ENCODE measurements at regions not wholly inside any gene's neighbourhood (a gene's known extent, or its start where the extent isn't known, plus 50 kb on each side); places are given as distances from the start of the nearest gene placed in this dataset.
"Not testable (repeated sequence)": the region's sequence is repeated elsewhere in the genome, so short reads cannot be mapped to it uniquely, and the experiment has no call there.

GRCh38 chr14:101630056-101630965 lies 69.0 kb downstream of the DIO3 start:
- Histone ChIP-seq H3K4me3 (no peak overlapping the region), H3K36me3 (no peaks in the 10 kb centered on the region), H3K4me1 (no peaks in the 10 kb centered on the region; the same call in 1 of the 2 replicates), H3K27ac (no peak overlapping the region), H3K9me3 (replicated peaks) (no peaks in the 10 kb centered on the region), H3K27me3 (no peaks in the 10 kb centered on the region)
- DNase-seq = no peak

DNA sequence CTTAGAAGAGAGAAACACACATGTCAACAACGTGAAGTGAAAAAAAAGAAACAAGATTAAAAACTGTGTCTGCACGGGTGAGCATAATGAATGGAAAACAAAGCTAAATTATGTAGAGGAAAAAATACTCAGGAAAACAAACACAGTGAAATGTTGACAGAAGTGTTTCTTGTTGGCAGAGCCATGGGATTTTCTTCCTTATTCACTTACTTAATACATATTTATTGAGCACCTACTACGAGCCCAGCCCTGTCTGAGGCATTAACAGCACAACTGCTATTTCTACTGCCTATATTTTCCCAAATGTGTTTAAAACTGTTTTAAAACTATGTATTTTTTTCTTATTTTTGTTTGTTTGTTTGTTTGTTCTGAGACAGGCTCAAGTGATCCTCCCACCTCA lies 69.9 kb downstream of the DIO3 start:
- Histone ChIP-seq H3K4me1 (no peaks in the 10 kb centered on the region; the same call in 1 of the 2 replicates), H3K9me3 (replicated peaks) (no peaks in the 10 kb centered on the region), H3K27ac (no peak overlapping the region), H3K4me3 (no peak overlapping the region), H3K36me3 (no peaks in the 10 kb centered on the region), H3K27me3 (no peaks in the 10 kb centered on the region)
- DNase-seq = no peak

- H3K36me3 ChIP-seq; H3K4me3 ChIP-seq; H3K27me3 ChIP-seq; H3K4me1 ChIP-seq; H3K9me3 ChIP-seq (replicated peaks); DNase-seq; H3K27ac ChIP-seq: not testable (repeated sequence)
Measured at GRCh38 chr14:101631970-101632369, 70.7 kb downstream of the DIO3 start.

GRCh38 chr14:101632520-101632919 lies 71.2 kb downstream of the DIO3 start:
- H3K9me3 ChIP-seq (replicated peaks) = no peaks in the 10 kb centered on the region
- H3K4me3 ChIP-seq = no peak overlapping the region
- H3K36me3 ChIP-seq = no peaks in the 10 kb centered on the region
- H3K27me3 ChIP-seq = peaks cover 4% of the 10 kb centered on the region; the same call in 1 of the 2 replicates
- DNase-seq = no peak
- no peak overlapping the region for H3K27ac ChIP-seq
- H3K4me1 ChIP-seq = no peaks in the 10 kb centered on the region; the same call in 1 of the 2 replicates

- no peak overlapping the region for H3K27ac ChIP-seq
- no peaks in the 10 kb centered on the region for H3K36me3 ChIP-seq
- no peak overlapping the region for H3K4me3 ChIP-seq
- peaks cover 8% of the 10 kb centered on the region; the same call in 1 of the 2 replicates for H3K27me3 ChIP-seq
- no peak for DNase-seq
- H3K9me3 ChIP-seq (replicated peaks) = no peaks in the 10 kb centered on the region
- no peaks in the 10 kb centered on the region; the same call in 1 of the 2 replicates for H3K4me1 ChIP-seq
Measured at GRCh38 chr14:101633276-101633675, 72.0 kb downstream of the DIO3 start.

- peak in 1 of 2 experiments; percentile 22 for DNase-seq
- Histone ChIP-seq H3K27me3 (peaks cover 9% of the 10 kb centered on the region; the same call in 1 of the 2 replicates), H3K36me3 (no peaks in the 10 kb centered on the region), H3K9me3 (replicated peaks) (no peaks in the 10 kb centered on the region), H3K4me1 (no peaks in the 10 kb centered on the region; the same call in 1 of the 2 replicates), H3K27ac (no peak overlapping the region), H3K4me3 (no peak overlapping the region)
Measured at GRCh38 chr14:101634202-101634849, 73.0 kb downstream of the DIO3 start.

DNA sequence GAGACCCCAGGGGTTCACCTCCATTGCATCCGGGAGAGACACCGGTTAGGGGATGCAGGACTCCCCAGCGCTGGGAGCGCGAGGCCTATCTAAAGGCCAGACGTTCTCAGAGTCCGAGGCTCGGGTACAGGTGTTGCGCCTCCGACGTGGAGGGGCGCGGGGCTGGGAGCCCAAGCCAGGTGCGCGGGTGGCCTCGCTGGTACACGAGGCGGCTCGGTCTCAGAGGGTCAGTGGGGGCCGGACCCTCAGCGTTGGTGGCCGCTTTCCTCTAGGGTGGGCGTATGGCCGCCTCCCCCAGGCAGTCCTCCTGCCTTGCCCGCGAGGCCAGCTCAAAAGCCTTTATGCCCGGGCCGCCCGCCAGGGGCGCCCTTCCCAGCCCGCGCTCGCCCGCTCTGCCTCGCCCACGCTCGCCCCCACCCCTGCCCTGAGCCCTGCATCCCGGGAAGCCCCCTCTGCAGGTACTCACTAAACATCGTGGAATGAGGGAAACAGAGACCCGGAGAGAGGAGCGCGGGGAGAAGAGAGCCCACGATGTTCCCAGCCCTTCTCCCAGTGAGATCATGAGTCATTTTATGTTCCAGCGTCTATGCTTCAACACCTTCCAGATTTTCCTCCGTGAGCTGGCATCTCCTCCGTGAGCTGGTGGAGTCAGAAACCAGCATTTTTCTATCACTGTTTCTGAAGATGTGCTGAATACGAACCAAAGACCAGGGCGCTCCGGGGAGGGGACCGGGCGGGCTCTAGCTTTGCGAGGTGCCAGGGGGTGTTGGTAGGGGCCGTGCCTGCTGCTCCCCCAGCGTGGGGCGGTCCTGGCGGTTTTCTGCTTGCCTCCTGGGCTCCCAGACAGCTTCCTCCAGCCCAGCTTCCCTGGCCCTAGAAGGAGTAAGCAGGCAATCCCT lies 73.8 kb downstream of the DIO3 start:
- H3K27ac ChIP-seq = no peak overlapping the region
- peaks cover 9% of the 10 kb centered on the region; the same call in 1 of the 2 replicates for H3K27me3 ChIP-seq
- no peak for DNase-seq
- no peaks in the 10 kb centered on the region for H3K36me3 ChIP-seq
- no peak overlapping the region for H3K4me3 ChIP-seq
- H3K9me3 ChIP-seq (replicated peaks) = no peaks in the 10 kb centered on the region
- H3K4me1 ChIP-seq = no peaks in the 10 kb centered on the region; the same call in 1 of the 2 replicates

DNA sequence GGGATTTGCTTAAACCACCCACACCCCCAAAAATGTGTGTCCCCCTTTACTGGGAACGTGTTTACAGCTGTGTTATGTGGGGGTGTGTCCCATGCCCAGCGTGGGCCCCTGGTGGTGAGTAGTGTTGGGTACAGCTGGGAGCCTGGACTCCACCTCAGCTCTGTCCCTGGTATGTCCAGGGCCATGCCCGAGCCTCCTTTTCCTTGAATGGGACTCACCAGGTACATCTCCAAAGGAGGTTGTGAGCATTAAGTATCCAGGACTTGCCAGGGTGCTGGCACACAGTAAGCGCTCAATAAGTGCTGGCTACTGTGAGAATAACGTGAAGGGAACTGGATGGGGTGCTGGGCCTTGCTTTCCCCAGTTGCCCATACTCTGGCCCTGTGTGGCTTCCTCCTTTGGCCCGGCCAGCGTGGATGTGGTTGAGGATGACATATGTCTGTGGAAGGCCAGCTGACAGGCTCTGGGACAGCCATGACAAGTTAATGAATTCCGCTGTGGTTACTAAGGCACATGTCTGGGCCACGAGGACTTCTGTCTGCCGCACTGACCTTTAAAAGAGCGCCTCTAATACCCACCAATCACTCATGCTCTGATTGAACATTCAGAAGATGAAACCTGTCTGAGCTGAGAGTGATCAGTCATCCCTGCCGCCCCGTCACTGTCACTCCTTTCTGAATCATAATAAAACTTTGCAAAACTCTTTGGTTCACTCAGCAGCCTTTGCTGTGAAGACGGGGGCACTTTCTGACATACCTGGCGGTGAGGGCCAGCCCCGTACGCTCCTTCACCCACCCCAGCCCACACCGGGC lies 74.7 kb downstream of the DIO3 start:
- Histone ChIP-seq H3K27ac (no peak overlapping the region), H3K4me1 (no peaks in the 10 kb centered on the region; the same call in 1 of the 2 replicates), H3K36me3 (no peaks in the 10 kb centered on the region), H3K27me3 (peaks cover 9% of the 10 kb centered on the region; the same call in 1 of the 2 replicates), H3K9me3 (replicated peaks) (no peaks in the 10 kb centered on the region), H3K4me3 (no peak overlapping the region)
- DNase-seq = no peak

- H3K27ac ChIP-seq = no peak overlapping the region
- H3K36me3 ChIP-seq = no peaks in the 10 kb centered on the region
- peaks cover 9% of the 10 kb centered on the region; the same call in 1 of the 2 replicates for H3K27me3 ChIP-seq
- no peak overlapping the region for H3K4me3 ChIP-seq
- DNase-seq = no peak
- H3K9me3 ChIP-seq (replicated peaks) = no peaks in the 10 kb centered on the region
- H3K4me1 ChIP-seq = no peaks in the 10 kb centered on the region
Measured at GRCh38 chr14:101639241-101639833, 78.0 kb downstream of the DIO3 start.

DNA sequence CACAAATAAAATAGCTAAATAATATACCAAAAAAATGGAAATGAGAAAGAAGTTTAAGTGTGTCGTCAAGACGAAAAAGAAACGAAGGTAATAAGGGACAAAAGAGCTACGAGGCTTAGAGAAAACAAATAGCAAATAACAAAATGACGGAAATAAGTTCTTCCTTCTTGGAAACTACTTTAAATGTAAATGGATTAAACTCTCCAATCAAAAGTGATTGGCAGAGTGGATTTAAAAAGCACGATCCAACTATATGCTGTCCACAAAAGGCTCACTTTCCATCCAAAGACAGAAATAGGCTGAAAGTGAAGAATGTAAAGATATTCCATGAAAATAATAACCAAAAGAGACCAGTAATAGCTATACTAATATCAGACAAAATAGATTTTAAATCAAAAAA lies 82.4 kb downstream of the DIO3 start:
- Histone ChIP-seq H3K27ac (no peak overlapping the region), H3K27me3 (no peaks in the 10 kb centered on the region), H3K4me1 (no peaks in the 10 kb centered on the region), H3K9me3 (replicated peaks) (no peaks in the 10 kb centered on the region), H3K36me3 (no peaks in the 10 kb centered on the region), H3K4me3 (no peak overlapping the region)
- DNase-seq = no peak

- Histone ChIP-seq H3K27me3 (no peaks in the 10 kb centered on the region), H3K4me3 (no peak overlapping the region), H3K36me3 (no peaks in the 10 kb centered on the region), H3K27ac (no peak overlapping the region), H3K9me3 (replicated peaks) (no peaks in the 10 kb centered on the region), H3K4me1 (no peaks in the 10 kb centered on the region)
- no peak for DNase-seq
Measured at GRCh38 chr14:101654051-101654450, 92.8 kb downstream of the DIO3 start.

- Histone ChIP-seq H3K27me3 (no peaks in the 10 kb centered on the region), H3K36me3 (no peaks in the 10 kb centered on the region), H3K4me3 (no peak overlapping the region), H3K4me1 (no peaks in the 10 kb centered on the region), H3K9me3 (replicated peaks) (no peaks in the 10 kb centered on the region), H3K27ac (no peak overlapping the region)
- DNase-seq = no peak
Measured at GRCh38 chr14:101657372-101657771, 96.1 kb downstream of the DIO3 start.

- no peaks in the 10 kb centered on the region for H3K27me3 ChIP-seq
Measured at GRCh38 chr14:101665478-101666078, 95.9 kb upstream of the PPP2R5C start.

More at GRCh38 chr14:101665478-101666078, 95.9 kb upstream of the PPP2R5C start:
- no peak overlapping the region for H3K4me3 ChIP-seq
- H3K4me1 ChIP-seq = no peaks in the 10 kb centered on the region
- 0 out of 2 replicates have a peak, but pooled peaks cover 2% of the 10 kb centered on the region for H3K9me3 ChIP-seq (replicated peaks)
- no peak overlapping the region for H3K27ac ChIP-seq
- DNase-seq = peak; percentile 20 to 50
- H3K36me3 ChIP-seq = no peaks in the 10 kb centered on the region

Data from SJCRH30 (cell line).